NCI-H146 treated with DMSO at 0.1 percent for 48 hours (cell line): ENCODE measurements at regions not wholly inside any gene's neighbourhood (a gene's known extent, or its start where the extent isn't known, plus 50 kb on each side); places are given as distances from the start of the nearest gene placed in this dataset.

Source experiments
- DNase-seq: peaks from one replicate; lab custom pipeline; 2025; ENCODE audit not compliant: unreplicated experiment; lab: John Stamatoyannopoulos, UW

DNA sequence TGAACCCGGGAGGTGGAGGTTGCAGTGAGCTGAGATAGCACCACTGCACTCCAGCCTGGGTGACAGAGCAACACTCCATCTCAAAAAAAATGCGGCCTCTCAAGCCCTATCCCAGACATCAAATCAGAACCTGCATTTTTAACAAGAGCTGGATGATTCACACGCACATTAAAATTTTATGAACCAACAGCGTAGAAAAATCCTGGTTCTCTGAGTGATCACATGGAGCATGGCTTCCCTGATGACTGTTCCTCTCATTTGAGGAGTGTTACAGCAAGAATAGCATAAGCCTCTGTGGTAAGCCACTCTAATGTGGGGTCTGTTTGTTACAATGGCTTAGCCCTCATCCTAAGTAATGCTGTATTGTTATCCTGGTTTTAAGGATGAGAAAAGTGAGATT is 163.6 kb downstream of the BRMS1L start:
- DNase-seq, result no peak

- no peak for DNase-seq
These were observed 163.0 kb downstream of the BRMS1L start for GRCh38 chr14:35988972-35989690.

DNA sequence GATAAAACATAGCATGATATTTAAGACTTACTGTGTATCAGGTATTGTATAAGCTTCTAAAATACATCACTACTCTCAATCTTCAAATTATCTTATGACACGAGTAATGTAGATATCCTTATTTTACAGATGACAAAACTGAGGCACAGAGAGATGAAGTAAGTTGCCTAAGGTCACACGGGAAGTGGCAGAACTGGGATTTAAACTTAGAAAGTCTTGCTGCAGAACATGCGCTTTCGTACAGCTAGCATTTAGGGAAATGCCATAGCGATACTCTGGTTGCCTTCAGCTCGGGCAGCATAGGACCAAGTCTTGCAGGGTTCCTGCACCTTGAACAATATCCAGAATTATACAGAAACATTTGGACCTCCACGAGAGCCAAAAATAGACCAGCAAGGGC is 162.4 kb downstream of the BRMS1L start:
- DNase-seq, result no peak

- DNase-seq, result no peak
These were observed 161.6 kb downstream of the BRMS1L start for GRCh38 chr14:35987731-35988130.

GRCh38 chr14:35986219-35986573 is 160.1 kb downstream of the BRMS1L start:
- no peak for DNase-seq

DNA sequence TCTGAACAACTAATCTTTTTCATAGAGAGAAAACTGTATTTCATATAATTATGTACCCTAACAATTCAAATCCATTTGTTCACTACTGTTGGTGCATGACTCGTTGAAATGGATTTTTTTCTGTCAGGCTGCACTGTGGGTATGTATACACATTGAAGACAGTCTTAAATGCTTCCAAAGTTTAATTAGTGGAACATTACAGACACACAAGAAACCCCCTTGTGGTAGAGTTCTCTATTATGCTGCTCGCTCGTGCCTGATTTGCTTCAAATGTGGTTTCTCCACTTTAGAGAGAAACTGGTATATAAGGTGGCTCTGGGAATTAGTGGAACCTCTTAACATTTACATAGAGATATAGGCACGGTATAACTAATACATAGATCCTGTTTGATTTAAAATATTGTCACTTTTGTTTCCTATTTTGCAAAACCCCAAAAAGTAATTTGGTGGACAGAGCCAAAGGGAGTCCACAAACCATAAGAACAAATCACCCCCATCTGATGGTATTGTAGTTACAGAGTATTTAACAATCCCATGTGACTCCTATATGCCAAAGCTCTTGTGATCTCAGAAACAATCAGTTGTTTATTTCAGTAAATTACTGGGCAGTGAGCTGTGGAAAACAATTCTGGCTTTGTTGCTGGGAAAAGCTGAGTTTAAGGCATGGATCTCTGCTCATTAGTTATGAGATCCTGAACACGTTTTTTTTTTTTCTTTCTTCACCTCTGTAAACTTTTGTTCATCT is 159.5 kb downstream of the BRMS1L start:
- DNase-seq, result no peak

GRCh38 chr14:35979531-35979930 is 153.4 kb downstream of the BRMS1L start:
- no peak for DNase-seq

GRCh38 chr14:35978561-35978960 is 152.4 kb downstream of the BRMS1L start:
- no peak for DNase-seq

GRCh38 chr14:35975814-35976213 is 149.7 kb downstream of the BRMS1L start:
- DNase-seq, result no peak

DNA sequence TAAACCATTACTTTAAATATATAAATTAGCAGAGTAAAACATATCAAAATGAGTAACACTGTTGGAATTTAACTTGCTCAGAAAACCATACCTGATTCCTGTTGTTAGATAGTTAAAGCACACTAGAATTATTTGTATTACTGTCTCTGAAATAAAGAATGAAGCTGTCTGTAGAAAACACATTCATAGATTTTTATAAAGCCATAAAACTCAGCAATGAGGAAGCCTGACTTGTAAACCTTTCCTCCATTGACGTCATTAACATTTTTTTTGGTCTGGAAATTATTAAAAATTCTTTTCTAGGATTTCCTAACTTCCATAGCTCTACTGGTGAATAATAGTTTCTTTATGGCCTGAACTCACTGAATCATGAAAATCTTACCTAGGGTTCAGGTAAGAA is 147.6 kb downstream of the BRMS1L start:
- no peak for DNase-seq

GRCh38 chr14:35971965-35972630 is 146.0 kb downstream of the BRMS1L start:
- DNase-seq, result no peak

DNA sequence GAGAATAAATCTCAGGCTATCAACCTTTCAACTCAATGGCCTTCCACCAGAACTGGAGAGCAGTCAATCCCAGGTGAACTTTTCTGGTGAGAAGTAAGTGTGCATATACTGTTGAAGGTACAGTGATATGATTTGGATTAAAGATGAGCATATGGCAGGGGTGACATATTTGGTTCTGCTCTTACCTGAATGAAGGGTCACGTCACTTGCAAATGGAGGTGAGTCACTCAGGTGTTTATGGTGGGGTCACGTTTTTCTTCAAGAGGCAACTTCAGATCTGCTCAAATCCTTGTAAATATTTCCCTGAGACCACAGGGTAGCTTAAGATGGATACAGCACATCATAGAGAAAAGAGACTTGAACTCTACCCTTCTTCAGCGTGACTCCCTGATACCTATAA is 143.2 kb downstream of the BRMS1L start:
- DNase-seq, result no peak

DNA sequence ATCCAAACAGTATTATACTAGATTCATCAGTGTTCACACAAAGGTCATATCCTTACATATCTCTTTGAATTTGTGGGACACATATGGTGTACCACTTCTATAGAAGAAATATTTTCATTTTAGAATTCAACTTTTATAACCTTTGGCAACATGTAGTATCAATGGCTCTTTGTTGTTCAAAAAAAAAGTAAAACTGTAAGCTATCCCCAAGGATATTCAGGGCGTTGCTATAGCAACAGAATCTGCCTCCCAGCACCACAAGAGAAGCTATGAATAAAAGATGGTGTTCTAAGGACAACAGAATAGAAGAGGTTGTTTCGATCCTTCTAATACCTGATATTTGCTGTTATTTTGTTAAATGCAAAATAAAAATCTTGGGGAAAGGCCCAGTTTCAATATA is 139.3 kb downstream of the BRMS1L start:
- no peak for DNase-seq

- DNase-seq, result no peak
These were observed 138.7 kb downstream of the BRMS1L start for GRCh38 chr14:35964697-35965286.

- no peak for DNase-seq
These were observed 137.1 kb downstream of the BRMS1L start for GRCh38 chr14:35963209-35963608.

DNA sequence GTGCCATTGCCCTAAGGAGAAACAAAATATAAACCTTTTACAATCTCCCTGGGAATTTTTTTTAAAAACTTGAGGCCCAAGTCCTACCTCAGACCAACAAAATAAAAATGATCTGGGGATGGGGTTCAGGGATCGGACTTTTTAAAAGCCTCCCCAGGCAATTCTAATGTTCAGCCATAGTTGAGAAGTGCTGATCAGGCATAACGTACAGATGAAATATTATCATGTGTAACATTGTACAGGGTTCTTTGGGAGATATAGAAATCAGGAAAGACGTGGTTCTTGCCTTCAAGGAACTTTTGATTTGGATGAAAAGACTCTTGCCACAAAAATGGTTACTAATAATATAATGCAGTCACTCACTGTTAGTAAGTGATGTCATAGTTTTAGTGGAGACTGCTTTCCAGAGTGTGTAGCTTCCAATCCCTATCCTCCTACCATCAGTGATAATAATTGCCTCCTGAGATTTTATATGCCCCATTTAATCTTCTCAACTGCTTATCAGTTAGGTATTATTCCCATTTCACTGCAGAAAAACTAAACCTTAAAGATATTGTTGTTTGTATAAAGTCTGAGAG is 135.6 kb downstream of the BRMS1L start:
- no peak for DNase-seq

GRCh38 chr14:35959835-35960234 is 133.7 kb downstream of the BRMS1L start:
- DNase-seq, result no peak

- no peak for DNase-seq
These were observed 132.4 kb downstream of the BRMS1L start for GRCh38 chr14:35958499-35958898.

- no peak for DNase-seq
These were observed 130.4 kb downstream of the BRMS1L start for GRCh38 chr14:35956376-35957085.

GRCh38 chr14:35952584-35952983 is 126.4 kb downstream of the BRMS1L start:
- DNase-seq, result no peak
